HG03159 (cell line): ENCODE measurements at regions not wholly inside any gene's neighbourhood (a gene's known extent, or its start where the extent isn't known, plus 50 kb on each side); places are given as distances from the start of the nearest gene placed in this dataset.

Experiments
- ATAC-seq: cut with Tn5 transposase; IDR thresholded peaks from one replicate; pipeline ENCODE4 v1.9.1; 2021; ENCODE audit warnings: mild to moderate bottlenecking, moderate library complexity; ENCODE audit not compliant: unreplicated experiment

- no peak for ATAC-seq
Observed at GRCh38 chr4:13142191-13142590, 341.9 kb downstream of the RAB28 start.

GRCh38 chr4:13137390-13137789, 346.8 kb downstream of the RAB28 start:
- ATAC-seq, result no peak

DNA sequence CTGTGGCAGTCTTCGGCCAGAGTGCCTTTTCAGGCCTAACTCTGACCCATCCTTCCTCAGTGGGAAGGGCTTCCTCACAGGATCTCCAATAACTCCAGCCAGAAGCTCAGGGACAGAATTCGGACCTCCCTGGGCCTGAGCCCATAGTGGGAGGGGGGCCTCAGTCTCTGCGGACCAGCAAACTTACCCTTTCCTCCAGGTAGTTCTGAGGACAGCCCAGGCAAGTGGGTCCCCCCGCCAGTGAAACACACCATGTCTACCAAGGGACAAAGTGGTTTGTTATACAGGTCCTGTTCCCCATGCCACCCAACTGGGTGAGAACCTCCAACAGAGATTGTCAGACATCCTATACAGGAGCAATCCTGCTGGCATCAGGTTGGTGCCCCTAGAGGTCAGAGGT, 350.4 kb downstream of the RAB28 start:
- no peak for ATAC-seq

GRCh38 chr4:13130848-13131247, 353.3 kb downstream of the RAB28 start:
- ATAC-seq, result no peak

- ATAC-seq, result no peak
Observed at GRCh38 chr4:13129095-13129494, 355.0 kb downstream of the RAB28 start.

- ATAC-seq, result no peak
Observed at GRCh38 chr4:13126976-13127910, 356.9 kb downstream of the RAB28 start.

DNA sequence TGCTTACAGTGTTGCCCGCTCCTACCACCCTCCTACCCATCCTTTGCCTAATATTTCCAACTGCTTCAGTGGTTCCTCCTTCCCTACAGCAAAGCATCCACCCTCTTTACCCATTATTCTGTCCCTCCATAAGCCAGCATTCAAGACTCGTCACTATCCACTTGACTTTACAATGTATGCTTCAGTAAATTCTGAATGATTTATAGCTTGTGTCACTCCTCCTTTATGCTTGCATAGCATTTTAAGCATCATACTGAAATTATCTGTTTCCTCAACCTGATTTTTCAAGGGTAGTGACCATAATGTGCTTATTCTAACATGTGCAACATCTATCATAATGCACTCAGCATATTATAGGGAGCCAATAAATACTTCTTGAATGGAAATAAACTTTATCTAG, 365.5 kb downstream of the RAB28 start:
- ATAC-seq, result no peak

- ATAC-seq, result no peak
Observed at GRCh38 chr4:13117185-13117584, 367.0 kb downstream of the RAB28 start.

- no peak for ATAC-seq
Observed at GRCh38 chr4:13112030-13112429, 372.1 kb downstream of the RAB28 start.

- no peak for ATAC-seq
Observed at GRCh38 chr4:13109536-13109935, 374.6 kb downstream of the RAB28 start.

DNA sequence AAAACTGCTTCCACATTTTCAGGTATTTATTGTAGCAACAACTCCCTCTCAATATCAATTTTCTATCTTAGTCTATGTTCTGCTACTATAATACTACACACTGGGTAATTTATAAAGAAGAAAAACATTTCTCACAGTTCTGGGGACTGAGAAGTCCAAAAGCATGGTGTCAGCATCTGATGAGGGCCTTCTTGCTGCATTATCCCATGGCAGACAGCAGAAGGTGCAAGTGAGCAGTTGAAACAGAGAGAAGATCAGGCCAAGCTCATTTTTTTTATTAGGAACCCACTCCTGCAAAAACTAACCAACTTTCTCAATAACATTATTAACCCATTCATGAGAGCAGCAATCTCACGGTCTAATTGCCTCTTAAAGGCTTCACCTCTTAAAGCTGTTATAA, 376.0 kb downstream of the RAB28 start:
- ATAC-seq, result no peak

DNA sequence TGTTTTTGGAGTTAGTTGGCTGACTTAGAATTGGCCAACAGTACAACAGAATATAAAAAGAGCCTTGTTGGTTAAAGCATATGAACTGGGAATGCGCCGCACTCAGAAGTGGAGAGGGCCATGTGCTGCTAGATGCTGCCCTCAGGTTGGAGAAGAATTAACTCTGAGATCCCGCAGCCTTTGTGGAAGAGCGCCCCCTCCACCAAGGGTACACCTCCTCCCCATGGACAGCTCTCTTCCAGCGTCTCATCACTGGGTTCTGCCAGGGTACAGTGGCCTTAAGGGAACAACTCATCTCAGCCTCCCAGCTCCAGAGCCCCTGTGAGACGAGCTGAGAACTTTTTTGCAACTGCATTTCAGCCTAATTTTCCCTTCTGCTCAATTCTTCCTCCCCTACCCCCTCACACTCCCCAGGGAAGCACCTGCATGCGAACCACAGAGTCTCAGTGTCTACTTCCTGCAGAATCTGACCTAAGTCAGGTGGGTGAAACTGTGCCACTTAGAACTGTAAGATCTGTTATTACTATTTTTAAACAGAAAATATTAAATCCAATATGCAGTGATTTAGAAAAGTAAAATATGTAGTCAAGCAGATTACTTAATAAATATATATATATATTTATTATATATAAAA, 380.6 kb downstream of the RAB28 start:
- no peak for ATAC-seq

DNA sequence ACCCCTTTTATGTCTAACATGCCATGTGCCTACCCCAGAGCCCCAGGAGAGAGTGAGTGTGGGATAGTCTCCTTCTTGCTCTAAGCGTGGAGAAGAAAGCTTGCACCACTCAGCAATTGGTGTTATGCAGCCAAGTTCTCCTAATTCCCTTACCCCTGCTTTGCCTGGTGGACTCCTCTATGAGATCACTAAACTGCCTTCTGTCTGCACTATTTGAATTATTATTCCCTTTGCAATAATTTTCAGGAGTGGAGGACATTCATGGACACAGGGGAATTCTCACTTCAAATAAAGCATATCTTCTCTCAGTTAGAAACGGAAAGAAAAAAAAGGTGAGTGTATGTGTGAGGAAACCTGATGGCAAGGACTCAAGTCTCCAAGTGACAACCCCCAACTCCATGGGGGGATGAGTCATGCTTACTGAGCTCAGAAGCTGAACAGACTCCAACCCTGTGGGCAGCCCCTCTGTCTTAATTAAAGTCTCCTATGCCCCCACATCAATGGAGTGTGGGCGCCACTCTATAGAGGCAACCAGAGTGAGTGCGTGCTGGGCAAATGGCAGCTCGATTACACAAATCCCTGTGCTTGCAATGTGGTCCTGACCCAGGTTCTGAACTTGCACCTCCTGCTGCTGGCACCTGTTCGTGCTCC, 381.9 kb downstream of the RAB28 start:
- no peak for ATAC-seq

DNA sequence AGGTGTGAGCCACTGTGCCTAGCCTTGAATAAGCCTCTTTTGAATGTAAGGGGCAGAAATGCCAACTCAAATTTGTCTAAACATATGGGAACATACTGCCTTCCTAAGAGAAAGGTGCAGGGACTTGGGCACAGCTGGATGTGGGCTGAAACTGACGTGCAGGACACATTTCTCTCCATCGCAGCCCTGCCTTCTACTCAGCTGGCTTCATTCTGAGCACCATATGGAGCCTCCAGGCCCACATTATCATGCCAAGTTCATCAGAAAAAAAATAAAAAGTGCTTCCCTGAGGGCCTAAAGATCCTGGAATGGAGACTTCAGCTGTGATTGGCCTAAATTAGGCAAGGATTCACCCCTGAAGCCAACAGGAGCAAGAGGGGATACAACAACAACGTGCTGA, 386.2 kb downstream of the RAB28 start:
- no peak for ATAC-seq

- no peak for ATAC-seq
Observed at GRCh38 chr4:13095722-13096121, 388.4 kb downstream of the RAB28 start.

GRCh38 chr4:13093170-13093569, 391.0 kb downstream of the RAB28 start:
- ATAC-seq, result no peak

DNA sequence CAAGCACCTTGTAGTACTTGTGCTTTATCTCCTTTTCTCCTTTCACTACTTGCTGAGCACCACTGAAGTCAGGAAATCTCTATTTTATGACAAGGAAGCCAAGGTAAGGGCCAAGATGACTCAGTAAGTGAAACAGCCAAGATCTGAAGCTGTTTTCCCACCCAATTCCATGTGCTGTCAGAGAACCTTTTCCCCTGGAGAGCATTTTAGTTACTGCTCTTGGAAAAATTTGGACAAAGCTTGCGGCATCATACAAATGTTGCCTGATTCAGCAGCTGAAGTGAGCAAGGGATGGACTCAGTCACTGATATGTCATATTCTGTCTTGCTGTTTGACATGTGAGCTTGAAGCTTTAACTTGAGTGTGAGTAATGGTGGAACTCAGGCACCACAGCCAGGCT, 391.4 kb downstream of the RAB28 start:
- no peak for ATAC-seq

GRCh38 chr4:13089659-13089998, 394.5 kb downstream of the RAB28 start:
- ATAC-seq, result no peak

- no peak for ATAC-seq
Observed at GRCh38 chr4:13088726-13089658, 395.1 kb downstream of the RAB28 start.

- ATAC-seq, result no peak
Observed at GRCh38 chr4:13087041-13087440, 397.1 kb downstream of the RAB28 start.

DNA sequence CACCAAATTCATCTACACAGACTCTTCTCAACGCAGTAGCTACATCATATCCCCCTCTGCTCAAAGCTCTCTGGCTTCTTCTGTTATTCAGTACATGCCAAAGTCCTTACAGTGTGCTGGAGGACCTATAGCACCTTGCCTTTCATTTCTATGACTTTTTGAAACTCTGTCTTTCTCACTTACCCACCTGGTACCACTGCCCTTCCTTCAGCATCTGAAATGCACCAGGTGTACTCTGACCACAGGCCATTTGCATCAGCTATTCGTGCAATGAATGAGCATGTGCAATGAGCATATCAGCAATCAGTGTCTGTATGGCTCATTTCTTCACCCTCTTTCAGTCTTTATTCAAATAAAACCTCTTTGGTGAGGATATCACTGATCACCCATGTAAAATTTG, 399.9 kb downstream of the RAB28 start:
- no peak for ATAC-seq
